GM12874 (cell line): ENCODE measurements at regions not wholly inside any gene's neighbourhood (a gene's known extent, or its start where the extent isn't known, plus 50 kb on each side); places are given as distances from the start of the nearest gene placed in this dataset.

ENCODE experiments used
- TF ChIP-seq, protein P1 (sequence below): IDR thresholded peaks from 2 replicates; pipeline ENCODE4 v1.5.1; 2011; ENCODE audit warnings: low read depth, mild to moderate bottlenecking, control low read depth, low read length, moderate library complexity; ENCODE audit not compliant: insufficient read depth

- TF ChIP-seq, protein P1, sequence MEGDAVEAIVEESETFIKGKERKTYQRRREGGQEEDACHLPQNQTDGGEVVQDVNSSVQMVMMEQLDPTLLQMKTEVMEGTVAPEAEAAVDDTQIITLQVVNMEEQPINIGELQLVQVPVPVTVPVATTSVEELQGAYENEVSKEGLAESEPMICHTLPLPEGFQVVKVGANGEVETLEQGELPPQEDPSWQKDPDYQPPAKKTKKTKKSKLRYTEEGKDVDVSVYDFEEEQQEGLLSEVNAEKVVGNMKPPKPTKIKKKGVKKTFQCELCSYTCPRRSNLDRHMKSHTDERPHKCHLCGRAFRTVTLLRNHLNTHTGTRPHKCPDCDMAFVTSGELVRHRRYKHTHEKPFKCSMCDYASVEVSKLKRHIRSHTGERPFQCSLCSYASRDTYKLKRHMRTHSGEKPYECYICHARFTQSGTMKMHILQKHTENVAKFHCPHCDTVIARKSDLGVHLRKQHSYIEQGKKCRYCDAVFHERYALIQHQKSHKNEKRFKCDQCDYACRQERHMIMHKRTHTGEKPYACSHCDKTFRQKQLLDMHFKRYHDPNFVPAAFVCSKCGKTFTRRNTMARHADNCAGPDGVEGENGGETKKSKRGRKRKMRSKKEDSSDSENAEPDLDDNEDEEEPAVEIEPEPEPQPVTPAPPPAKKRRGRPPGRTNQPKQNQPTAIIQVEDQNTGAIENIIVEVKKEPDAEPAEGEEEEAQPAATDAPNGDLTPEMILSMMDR: no peak
Measured at GRCh38 chr4:100641336-100641735, 123.5 kb upstream of the EMCN start.

GRCh38 chr4:100635899-100636298 is 118.1 kb upstream of the EMCN start:
- TF ChIP-seq, protein P1: no peak

DNA sequence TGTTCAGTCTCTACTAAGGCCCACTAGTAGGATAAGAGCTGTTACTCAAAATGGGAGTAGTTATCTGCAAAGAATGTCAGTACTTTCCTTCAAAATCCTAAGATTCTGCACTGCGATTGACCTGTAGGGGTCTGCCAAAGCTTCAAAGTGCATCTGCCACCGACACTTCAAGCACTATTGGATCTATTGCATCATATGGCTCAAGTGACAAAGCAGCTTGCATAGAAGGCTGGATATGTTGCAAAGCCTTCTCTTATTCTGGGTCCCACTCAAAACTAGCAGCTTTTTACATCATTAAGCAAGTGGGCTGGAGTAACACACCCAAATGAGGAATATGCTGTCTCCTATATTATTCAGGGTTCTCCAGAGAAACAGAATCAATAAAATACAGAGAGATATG is 115.4 kb upstream of the EMCN start:
- TF ChIP-seq, protein P1: no peak

GRCh38 chr4:100632163-100632562 is 114.3 kb upstream of the EMCN start:
- TF ChIP-seq, protein P1: no peak

DNA sequence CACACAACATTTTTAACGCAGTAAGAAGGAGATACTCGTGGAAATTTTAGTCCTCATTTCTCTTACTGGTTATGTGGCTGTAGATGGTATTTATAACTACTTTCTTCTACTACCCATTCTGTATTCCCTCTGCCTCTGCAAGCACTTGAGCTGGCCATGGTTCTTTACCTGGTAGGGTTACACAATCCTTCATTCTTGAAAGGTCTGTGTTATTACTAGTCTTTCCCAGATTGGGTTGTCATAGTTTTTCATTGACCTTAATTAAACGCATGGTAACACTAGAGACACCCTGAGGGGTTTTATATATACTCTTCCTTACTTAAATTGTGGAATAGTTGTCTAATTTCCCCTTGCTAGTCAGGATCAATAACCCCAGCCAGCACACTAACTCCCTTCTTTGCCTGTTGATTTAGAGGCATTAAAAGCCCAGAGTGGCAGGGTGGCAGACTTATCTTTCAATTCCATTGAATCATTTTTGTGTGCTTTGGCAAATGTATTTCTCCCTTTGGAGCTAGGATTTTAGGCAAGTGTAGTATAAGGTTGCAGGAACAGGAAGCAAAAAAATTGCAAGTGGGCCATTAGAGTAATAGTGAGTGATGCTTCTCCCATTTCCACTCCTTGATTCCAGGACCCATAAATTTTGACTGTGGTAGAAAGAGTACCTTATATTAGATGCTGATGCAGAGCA is 113.6 kb upstream of the EMCN start:
- TF ChIP-seq, protein P1: no peak

DNA sequence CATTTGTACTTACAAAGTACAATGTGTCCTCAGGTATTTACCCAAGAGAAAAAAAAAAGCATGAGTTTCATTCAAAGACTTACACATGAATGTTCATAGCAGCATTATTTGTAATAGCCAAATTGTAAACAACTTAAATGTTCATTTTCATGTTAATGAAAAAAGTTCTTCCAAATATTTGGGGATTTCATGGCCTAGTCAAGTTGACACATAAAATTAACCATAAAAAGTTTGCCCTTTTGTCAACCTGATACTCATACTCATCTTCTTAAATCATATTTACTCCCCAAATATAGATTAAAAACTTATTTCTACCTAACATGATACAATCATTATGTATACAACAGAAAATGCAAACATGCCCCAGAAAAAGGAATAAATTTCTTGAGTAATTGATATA is 112.5 kb upstream of the EMCN start:
- TF ChIP-seq, protein P1: no peak

DNA sequence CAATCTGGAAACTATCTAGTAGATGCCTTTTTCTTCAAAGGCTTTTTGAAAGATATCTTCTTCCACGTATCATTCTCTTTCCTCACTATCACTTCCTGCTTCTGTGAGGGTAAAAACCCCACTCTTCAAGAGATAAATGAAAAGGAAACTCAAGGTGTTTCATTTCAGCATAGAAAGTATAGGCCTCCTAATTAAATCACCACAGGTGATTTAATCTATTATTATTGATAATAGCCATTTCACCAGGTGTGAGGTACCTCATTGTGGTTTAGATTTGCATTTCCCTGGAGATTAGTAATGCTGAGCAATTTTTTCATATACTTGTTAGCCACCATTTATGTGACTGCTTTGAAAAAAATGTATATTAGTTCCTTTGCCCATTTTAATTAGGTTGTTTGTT is 92.0 kb upstream of the EMCN start:
- TF ChIP-seq, protein P1: no peak
